HCT116 (cell line): ENCODE measurements at regions not wholly inside any gene's neighbourhood (a gene's known extent, or its start where the extent isn't known, plus 50 kb on each side); places are given as distances from the start of the nearest gene placed in this dataset.

Experiments
- ATAC-seq: fragments of 200-7000 bp; cut with Tn5 transposase; 2 replicates; pipeline ENCODE4 v1.9.1; 2020; ENCODE audit warnings: mild to moderate bottlenecking, moderate library complexity
- BruUV-seq: library from RNA; stranded (reverse); fragments of 400-500 nt; replicated peaks from 2 replicates; lab custom pipeline; 2021; lab: Mats Ljungman, UMichigan
- CTCF ChIA-PET: fragments of 300-600 bp; sonication (Branson Sonifier 250); formaldehyde crosslinking; loops from one replicate; lab custom pipeline; 2021; ENCODE audit warnings: antibody characterized with exemption; lab: Charles Lee
- POLR2A ChIA-PET: fragments of 300-600, 350-600 bp; sonication (Branson Sonifier 250); formaldehyde crosslinking; loops from one replicate; lab custom pipeline; 2021; ENCODE audit warnings: antibody characterized with exemption; lab: Charles Lee
- RAD21 ChIA-PET, 2 experiments: fragments of 300-600 bp; sonication (Branson Sonifier 250); formaldehyde crosslinking; loops; one replicate each; lab custom pipeline; 2023; ENCODE audit warnings: low total read pairs in 2 of 2; ENCODE audit not compliant: uncharacterized antibody in 2 of 2, unreplicated experiment in 2 of 2, low non-redundant PET in 1 of 2; lab: Charles Lee
- DNase-seq: peaks from one replicate; pipeline ENCODE4 v3.0.0-alpha.2; 2010; ENCODE audit warnings: low read depth, low spot score
- H2AFZ ChIP-seq: fragments of 200-600 bp; shearing (Covaris generic), sonication (generic); 2 replicates; pipeline ENCODE4 v1.6.1; 2017; ENCODE audit warnings: low read depth, mixed run types, mixed read lengths, antibody characterized with exemption, low read length; ENCODE audit not compliant: poor library complexity, severe bottlenecking
- H3K27ac ChIP-seq: 2 replicates; pipeline ENCODE4 v1.5.1; 2012; ENCODE audit warnings: low read depth, low read length
- H3K27me3 ChIP-seq: fragments of 200-600 bp; sonication (generic); 2 replicates; pipeline ENCODE4 v1.6.1; 2016; ENCODE audit warnings: mixed run types, low read length, mixed read lengths; ENCODE audit not compliant: insufficient read depth
- H3K36me3 ChIP-seq, 2 experiments: fragments of 200-500 bp in 1 of 2; fragments of 200-600 bp in 1 of 2; sonication (Bioruptor generic) in 1 of 2; sonication (generic) in 1 of 2; 2 replicates each; pipeline versions ENCODE4 v1.5.1 to v1.6.1; 2014 to 2016; ENCODE audit warnings: low read length in 2 of 2, inconsistent platforms in 1 of 2, mixed read lengths in 1 of 2, mixed run types in 1 of 2; ENCODE audit not compliant: insufficient read depth in 2 of 2, control insufficient read depth in 1 of 2
- H3K4me1 ChIP-seq, 2 experiments: fragments of 200-600 bp in 1 of 2; sonication (generic) in 1 of 2; 2 replicates each; pipeline versions ENCODE4 v1.5.1 to v1.6.1; 2012 to 2017; ENCODE audit warnings: low read length in 2 of 2, inconsistent platforms in 1 of 2, mild to moderate bottlenecking in 1 of 2, mixed read lengths in 1 of 2, mixed run types in 1 of 2, moderate library complexity in 1 of 2; ENCODE audit not compliant: insufficient read depth in 2 of 2, control insufficient read depth in 1 of 2
- H3K4me2 ChIP-seq: fragments of 200-600 bp; sonication (generic); 2 replicates; pipeline ENCODE4 v1.6.1; 2017; ENCODE audit warnings: mixed run types, low read length, mixed read lengths
- H3K4me3 ChIP-seq, 2 experiments: fragments of 200-600 bp in 1 of 2; sonication (generic) in 1 of 2; replicated peaks in 1 of 2; 2 replicates each; pipeline ENCODE4 v1.5.1; 2011 to 2016; ENCODE audit warnings: low read length in 2 of 2, control low read depth in 1 of 2, low read depth in 1 of 2, mild to moderate bottlenecking in 1 of 2, mixed read lengths in 1 of 2, mixed run types in 1 of 2
- H3K79me2 ChIP-seq: fragments of 200-600 bp; sonication (generic); 2 replicates; pipeline ENCODE4 v1.6.1; 2017; ENCODE audit warnings: mild to moderate bottlenecking, mixed run types, low read length, moderate library complexity, mixed read lengths; ENCODE audit not compliant: insufficient read depth
- H3K9ac ChIP-seq: fragments of 200-600 bp; sonication (generic); 2 replicates; pipeline ENCODE4 v1.6.1; 2016; ENCODE audit warnings: low read length, mixed read lengths
- H3K9me2 ChIP-seq: fragments of 200-600 bp; sonication (generic), shearing (Covaris generic); 2 replicates; pipeline ENCODE4 v1.6.1; 2017; ENCODE audit warnings: mixed run types, mild to moderate bottlenecking, moderate library complexity; ENCODE audit not compliant: insufficient read depth
- H3K9me3 ChIP-seq, 2 experiments: fragments of 200-500 bp in 1 of 2; fragments of 200-600 bp in 1 of 2; sonication (Bioruptor generic) in 1 of 2; sonication (generic) in 1 of 2; 2 replicates each; pipeline ENCODE4 v1.6.1; 2014 to 2017; ENCODE audit warnings: low read length in 2 of 2, mixed read lengths in 2 of 2, inconsistent platforms in 1 of 2, low read depth in 1 of 2, mild to moderate bottlenecking in 1 of 2, mixed run types in 1 of 2, moderate library complexity in 1 of 2; ENCODE audit not compliant: control insufficient read depth in 1 of 2, insufficient read depth in 1 of 2
- H4K20me1 ChIP-seq: fragments of 200-600 bp; sonication (generic), shearing (Covaris generic); 2 replicates; pipeline ENCODE4 v1.6.1; 2017; ENCODE audit warnings: mixed run types, mild to moderate bottlenecking, moderate library complexity; ENCODE audit not compliant: insufficient read depth
- EZH2 ChIP-seq: fragments of 200-600 bp; sonication (generic); IDR thresholded peaks from 2 replicates; pipeline ENCODE4 v1.6.1; 2017; ENCODE audit warnings: antibody characterized with exemption, mixed run types
- EZH2phosphoT487 ChIP-seq: fragments of 200-600 bp; IDR thresholded peaks from 2 replicates; pipeline ENCODE4 v1.6.1; 2018; ENCODE audit warnings: antibody characterized with exemption, borderline replicate concordance
- FOSL1 ChIP-seq: IDR thresholded peaks from 2 replicates; pipeline ENCODE4 v1.6.1; 2012; ENCODE audit warnings: low read depth
- POLR2A ChIP-seq: IDR thresholded peaks from 2 replicates; pipeline ENCODE4 v1.7.0; 2011; ENCODE audit warnings: borderline replicate concordance; ENCODE audit not compliant: insufficient read depth, insufficient read length; ENCODE audit errors: extremely low read depth
- SIN3A ChIP-seq: IDR thresholded peaks from 2 replicates; pipeline ENCODE4 v1.6.1; 2012; ENCODE audit warnings: low read depth
- SP1 ChIP-seq: IDR thresholded peaks from 2 replicates; pipeline ENCODE4 v1.6.1; 2012; ENCODE audit warnings: low read depth
- SRF ChIP-seq: IDR thresholded peaks from 2 replicates; pipeline ENCODE4 v1.6.1; 2012; ENCODE audit warnings: low read depth
- ZFX ChIP-seq: fragments of 450-650 bp; IDR thresholded peaks from 2 replicates; pipeline ENCODE4 v1.6.1; 2017
- ZNF274 ChIP-seq: fragments of 200-500 bp; sonication (Bioruptor generic); IDR thresholded peaks from 2 replicates; pipeline ENCODE4 v1.6.1; 2014; ENCODE audit warnings: mild to moderate bottlenecking, low read depth, low read length, inconsistent platforms
- intact Hi-C: fragments of 100-400 bp; cut with micrococcal nuclease; formaldehyde crosslinking; loops from 2 replicates; pipeline ENCODE4 v1.10.0; 2022
- TF ChIP-seq, protein P1 (sequence below), 3 experiments: fragments of 200-600 bp in 1 of 3; sonication (generic) in 1 of 3; IDR thresholded peaks in 2 of 3; conservative IDR thresholded peaks in 1 of 3; 2 replicates each; pipeline ENCODE4 v1.5.1; 2012 to 2017; ENCODE audit warnings: low read depth in 2 of 3, low read length in 2 of 3, antibody characterized with exemption in 1 of 3, borderline replicate concordance in 1 of 3, control low read depth in 1 of 3, mild to moderate bottlenecking in 1 of 3, mixed read lengths in 1 of 3, mixed run types in 1 of 3, moderate library complexity in 1 of 3; ENCODE audit not compliant: insufficient read depth in 1 of 3
- TF ChIP-seq, protein P2 (sequence below): IDR thresholded peaks from 2 replicates; pipeline ENCODE4 v1.6.1; 2012
- TF ChIP-seq, protein P3 (sequence below): IDR thresholded peaks from 2 replicates; pipeline ENCODE4 v1.6.1; 2011; ENCODE audit warnings: mild to moderate bottlenecking, low read length, moderate library complexity; ENCODE audit not compliant: insufficient replicate concordance; ENCODE audit errors: extremely low read depth

DNA sequence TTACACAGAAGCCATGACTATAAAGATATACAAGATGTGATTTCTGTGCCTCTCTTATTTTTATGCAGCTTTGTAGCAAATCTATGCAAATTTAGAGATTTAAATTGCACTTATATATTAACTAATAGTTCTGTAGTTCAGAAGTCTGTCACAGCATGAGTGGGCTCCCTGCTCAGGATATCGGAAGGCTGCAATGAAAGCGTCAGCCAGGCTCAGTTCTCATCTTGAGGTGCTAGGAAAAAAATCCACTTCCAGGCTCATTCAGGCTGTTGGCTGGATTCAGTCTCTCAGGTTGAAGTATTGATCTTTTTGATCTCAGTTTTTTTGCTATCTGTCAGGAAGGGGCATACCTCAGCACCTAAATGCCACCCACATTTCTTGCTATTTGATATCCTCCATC lies 487.4 kb upstream of the DEPDC1 start:
- intact Hi-C loops, result no loop called here
- ChIA-PET POLR2A (no interaction called here), RAD21 (no interaction called here), CTCF (no interaction called here)
- Histone ChIP-seq H3K79me2 (no peaks in the 10 kb centered on the region), H3K36me3 (no peaks in the 10 kb centered on the region), H3K27me3 (no peaks in the 10 kb centered on the region; the same call in 1 of the 2 replicates), H3K9ac (no peak overlapping the region), H3K27ac (no peak overlapping the region), H3K4me2 (no peak overlapping the region), H4K20me1 (no peaks in the 10 kb centered on the region), H3K9me3 (no peaks in the 10 kb centered on the region), H3K4me3 (no peak overlapping the region), H2AFZ (no peak overlapping the region), H3K9me2 (no peaks in the 10 kb centered on the region), H3K4me1 (no peaks in the 10 kb centered on the region)
- no peak for DNase-seq
- TF ChIP-seq FOSL1 (no peak), EZH2phosphoT487 (no peak), ZFX (no peak), SRF (no peak), ZNF274 (no peak), POLR2A (no peak), EZH2 (no peak), SIN3A (no peak), SP1 (no peak)
- TF ChIP-seq, protein P1, sequence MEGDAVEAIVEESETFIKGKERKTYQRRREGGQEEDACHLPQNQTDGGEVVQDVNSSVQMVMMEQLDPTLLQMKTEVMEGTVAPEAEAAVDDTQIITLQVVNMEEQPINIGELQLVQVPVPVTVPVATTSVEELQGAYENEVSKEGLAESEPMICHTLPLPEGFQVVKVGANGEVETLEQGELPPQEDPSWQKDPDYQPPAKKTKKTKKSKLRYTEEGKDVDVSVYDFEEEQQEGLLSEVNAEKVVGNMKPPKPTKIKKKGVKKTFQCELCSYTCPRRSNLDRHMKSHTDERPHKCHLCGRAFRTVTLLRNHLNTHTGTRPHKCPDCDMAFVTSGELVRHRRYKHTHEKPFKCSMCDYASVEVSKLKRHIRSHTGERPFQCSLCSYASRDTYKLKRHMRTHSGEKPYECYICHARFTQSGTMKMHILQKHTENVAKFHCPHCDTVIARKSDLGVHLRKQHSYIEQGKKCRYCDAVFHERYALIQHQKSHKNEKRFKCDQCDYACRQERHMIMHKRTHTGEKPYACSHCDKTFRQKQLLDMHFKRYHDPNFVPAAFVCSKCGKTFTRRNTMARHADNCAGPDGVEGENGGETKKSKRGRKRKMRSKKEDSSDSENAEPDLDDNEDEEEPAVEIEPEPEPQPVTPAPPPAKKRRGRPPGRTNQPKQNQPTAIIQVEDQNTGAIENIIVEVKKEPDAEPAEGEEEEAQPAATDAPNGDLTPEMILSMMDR (IDR thresholded peaks at IDR 0.05 in 2 of 3, conservative IDR thresholded peaks at IDR 0.05 in 1 of 3; ENCODE audit: borderline replicate concordance in 1 of 3, insufficient read depth in 1 of 3, low read depth in 2 of 3, low read length in 2 of 3), result no peak
- TF ChIP-seq, protein P2, sequence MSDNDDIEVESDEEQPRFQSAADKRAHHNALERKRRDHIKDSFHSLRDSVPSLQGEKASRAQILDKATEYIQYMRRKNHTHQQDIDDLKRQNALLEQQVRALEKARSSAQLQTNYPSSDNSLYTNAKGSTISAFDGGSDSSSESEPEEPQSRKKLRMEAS, result no peak
- TF ChIP-seq, protein P3, sequence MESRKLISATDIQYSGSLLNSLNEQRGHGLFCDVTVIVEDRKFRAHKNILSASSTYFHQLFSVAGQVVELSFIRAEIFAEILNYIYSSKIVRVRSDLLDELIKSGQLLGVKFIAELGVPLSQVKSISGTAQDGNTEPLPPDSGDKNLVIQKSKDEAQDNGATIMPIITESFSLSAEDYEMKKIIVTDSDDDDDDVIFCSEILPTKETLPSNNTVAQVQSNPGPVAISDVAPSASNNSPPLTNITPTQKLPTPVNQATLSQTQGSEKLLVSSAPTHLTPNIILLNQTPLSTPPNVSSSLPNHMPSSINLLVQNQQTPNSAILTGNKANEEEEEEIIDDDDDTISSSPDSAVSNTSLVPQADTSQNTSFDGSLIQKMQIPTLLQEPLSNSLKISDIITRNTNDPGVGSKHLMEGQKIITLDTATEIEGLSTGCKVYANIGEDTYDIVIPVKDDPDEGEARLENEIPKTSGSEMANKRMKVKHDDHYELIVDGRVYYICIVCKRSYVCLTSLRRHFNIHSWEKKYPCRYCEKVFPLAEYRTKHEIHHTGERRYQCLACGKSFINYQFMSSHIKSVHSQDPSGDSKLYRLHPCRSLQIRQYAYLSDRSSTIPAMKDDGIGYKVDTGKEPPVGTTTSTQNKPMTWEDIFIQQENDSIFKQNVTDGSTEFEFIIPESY, result no peak
- no TSS peak for BruUV-seq
- no peak for ATAC-seq
